ENCODE measurements at regions not wholly inside any gene's neighbourhood (a gene's known extent, or its start where the extent isn't known, plus 50 kb on each side); places are given as distances from the start of the nearest gene placed in this dataset.

DNA sequence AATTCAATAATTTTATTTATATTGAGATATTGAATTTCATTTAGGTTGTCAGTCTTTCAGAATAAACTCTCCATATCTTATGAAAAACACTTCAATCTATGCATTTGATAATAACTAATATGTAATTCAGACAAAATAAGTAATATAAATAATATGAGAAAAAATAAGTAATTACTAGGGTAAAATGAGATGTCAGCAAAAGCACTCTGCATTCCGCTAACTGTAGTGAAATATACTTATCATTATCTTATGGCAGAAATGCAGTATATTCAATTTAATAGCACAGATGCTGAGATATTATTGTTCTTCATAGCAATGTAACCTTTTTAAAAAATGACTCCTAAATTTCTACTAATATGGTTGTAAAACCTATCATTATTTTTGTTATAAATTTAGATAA, 606.2 kb upstream of the VRK2 start:
- TF ChIP-seq ESRRG (CRISPR knock-in tag; IDR thresholded peaks at IDR 0.05) (no peak), ZFP30 (CRISPR knock-in tag; IDR thresholded peaks at IDR 0.05) (no peak), PPARA (CRISPR knock-in tag; IDR thresholded peaks at IDR 0.05; ENCODE audit: borderline replicate concordance) (no peak), ARNTL (CRISPR knock-in tag; IDR thresholded peaks at IDR 0.05; ENCODE audit: borderline replicate concordance, low read depth) (no peak)
- TF ChIP-seq, protein P1, sequence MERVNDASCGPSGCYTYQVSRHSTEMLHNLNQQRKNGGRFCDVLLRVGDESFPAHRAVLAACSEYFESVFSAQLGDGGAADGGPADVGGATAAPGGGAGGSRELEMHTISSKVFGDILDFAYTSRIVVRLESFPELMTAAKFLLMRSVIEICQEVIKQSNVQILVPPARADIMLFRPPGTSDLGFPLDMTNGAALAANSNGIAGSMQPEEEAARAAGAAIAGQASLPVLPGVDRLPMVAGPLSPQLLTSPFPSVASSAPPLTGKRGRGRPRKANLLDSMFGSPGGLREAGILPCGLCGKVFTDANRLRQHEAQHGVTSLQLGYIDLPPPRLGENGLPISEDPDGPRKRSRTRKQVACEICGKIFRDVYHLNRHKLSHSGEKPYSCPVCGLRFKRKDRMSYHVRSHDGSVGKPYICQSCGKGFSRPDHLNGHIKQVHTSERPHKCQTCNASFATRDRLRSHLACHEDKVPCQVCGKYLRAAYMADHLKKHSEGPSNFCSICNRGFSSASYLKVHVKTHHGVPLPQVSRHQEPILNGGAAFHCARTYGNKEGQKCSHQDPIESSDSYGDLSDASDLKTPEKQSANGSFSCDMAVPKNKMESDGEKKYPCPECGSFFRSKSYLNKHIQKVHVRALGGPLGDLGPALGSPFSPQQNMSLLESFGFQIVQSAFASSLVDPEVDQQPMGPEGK (CRISPR knock-in tag; IDR thresholded peaks at IDR 0.05; ENCODE audit: borderline replicate concordance): no peak

Data from SK-N-SH treated with all-trans-retinoic acid at 6 μM for 48 hours (cell line).